ENCODE measurements at regions not wholly inside any gene's neighbourhood (a gene's known extent, or its start where the extent isn't known, plus 50 kb on each side); places are given as distances from the start of the nearest gene placed in this dataset.
"Not testable (repeated sequence)": the region's sequence is repeated elsewhere in the genome, so short reads cannot be mapped to it uniquely, and the experiment has no call there.

DNA sequence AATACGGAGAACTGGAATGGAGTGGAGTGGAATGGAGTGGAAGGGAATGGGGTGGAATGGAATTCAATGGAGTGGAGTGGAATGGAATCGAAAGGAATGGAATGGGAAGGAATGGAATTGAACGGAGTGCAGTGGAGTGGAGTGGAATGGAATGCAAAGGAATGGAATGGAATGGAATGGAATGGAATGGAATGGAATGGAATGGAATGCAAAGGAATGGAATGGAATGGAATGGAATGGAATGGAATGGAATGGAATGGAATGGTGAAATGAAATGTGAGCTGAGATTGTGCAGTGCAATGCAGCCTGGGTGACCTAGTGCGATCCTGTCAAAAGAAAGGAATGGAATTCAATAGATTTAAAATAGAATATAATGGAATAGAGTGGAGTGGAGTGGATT, 357.3 kb upstream of the WSB1 start:
- not testable (repeated sequence) for DNase-seq

DNA sequence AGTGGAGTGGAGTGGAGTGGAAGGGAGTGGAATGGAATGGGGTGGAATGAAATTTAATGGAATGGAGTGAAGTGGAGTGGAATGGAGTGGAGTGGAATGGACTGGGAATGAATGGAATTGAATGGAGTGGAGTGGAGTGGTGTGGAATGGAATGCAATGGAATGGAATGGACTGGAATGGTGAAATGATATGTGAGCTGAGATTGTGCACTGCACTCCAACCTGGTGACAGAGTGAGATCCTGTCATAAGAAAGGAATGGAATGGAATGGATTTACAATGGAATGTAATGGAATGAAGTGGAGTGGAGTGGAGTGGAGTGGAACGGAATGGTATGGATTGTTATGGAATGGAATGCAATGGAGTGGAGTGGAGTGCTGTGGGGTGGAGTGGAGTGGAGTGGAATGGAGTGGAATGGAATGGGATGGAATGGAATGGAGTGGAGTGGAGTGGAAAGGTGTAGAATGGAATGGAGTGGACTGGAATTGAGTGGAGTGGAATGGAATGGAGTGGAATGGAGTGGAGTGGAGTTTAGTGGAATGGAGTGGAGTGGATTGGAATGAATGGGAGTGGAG, 356.1 kb upstream of the WSB1 start:
- not testable (repeated sequence) for DNase-seq

DNA sequence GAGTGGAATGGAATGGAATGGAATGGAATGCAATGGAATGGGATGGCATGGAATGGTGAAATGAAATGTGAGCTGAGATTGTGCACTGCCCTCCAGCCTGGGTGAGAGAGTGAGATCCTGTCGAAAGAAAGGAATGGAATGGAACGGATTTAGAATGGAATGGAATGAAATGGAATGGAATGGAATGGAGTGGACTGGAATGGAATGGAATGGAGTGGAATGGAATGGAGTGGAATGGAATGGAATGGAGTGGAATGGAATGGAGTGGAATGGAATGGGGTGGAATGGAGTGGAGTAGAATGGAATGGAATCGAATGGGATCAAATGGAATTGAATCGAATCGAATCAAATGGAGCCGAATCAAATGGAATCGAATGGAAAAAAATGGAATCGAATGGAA, 354.2 kb upstream of the WSB1 start:
- not testable (repeated sequence) for DNase-seq

- DNase-seq = not testable (repeated sequence)
These were observed 353.3 kb upstream of the WSB1 start for GRCh38 chr17:26940587-26940986.

GRCh38 chr17:26962255-26963162, 331.4 kb upstream of the WSB1 start:
- no peak for DNase-seq

- DNase-seq = no peak
These were observed 330.8 kb upstream of the WSB1 start for GRCh38 chr17:26963163-26963503.

- DNase-seq = not testable (repeated sequence)
These were observed 327.9 kb upstream of the WSB1 start for GRCh38 chr17:26965898-26966624.

- DNase-seq = not testable (repeated sequence)
These were observed 327.2 kb upstream of the WSB1 start for GRCh38 chr17:26966625-26967179.

DNA sequence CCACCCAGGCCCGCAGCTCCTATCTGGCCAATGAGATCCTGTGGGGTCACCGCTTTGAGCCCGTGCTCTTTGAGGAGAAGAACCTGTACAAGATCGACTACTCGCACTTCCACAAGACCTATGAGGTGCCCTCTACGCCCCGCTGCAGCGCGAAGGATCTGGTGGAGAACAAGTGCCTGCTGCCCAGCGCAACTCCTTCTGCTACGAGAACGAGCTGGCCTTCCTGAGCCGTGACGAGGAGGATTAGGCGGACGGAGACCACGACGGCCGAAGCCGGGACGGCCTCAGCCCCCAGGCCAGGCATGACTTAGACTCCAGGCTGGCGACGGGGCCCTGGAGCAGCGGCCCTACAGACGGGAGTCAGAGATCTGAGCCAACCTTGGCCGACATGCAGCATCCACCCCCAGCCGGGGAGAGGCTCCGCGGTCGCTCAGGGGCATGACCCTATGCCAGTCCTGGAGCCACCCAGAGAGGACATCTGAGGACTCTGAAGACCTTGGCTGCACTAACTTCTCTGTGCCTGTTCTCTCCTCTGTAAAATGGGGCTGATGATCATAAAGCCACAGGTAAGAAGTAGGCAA, 312.0 kb upstream of the WSB1 start:
- not testable (repeated sequence) for DNase-seq

DNA sequence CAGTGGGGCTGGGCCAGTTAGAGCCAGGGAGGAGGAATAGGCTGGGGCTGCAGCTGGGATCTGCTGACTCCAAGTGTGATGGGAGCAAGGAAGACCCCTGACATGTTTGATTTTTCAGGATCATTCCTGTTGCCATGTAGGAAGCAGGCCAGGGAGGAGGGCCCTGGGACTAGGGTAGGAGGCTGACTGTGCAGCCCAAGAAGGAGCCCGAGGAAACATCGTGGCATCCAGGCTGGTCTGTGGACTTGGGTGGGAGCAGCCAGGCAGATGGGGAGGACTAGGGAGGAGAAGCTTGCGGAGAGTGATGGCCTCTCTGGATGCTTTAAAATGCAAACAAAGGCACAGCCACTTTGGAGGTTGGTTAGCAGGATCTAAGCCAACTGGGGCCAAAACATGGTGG, 311.4 kb upstream of the WSB1 start:
- not testable (repeated sequence) for DNase-seq

- not testable (repeated sequence) for DNase-seq
These were observed 306.1 kb upstream of the WSB1 start for GRCh38 chr17:26987851-26988250.

GRCh38 chr17:26994648-26995047, 299.3 kb upstream of the WSB1 start:
- DNase-seq = not testable (repeated sequence)

GRCh38 chr17:26996146-26996916, 297.6 kb upstream of the WSB1 start:
- not testable (repeated sequence) for DNase-seq

GRCh38 chr17:27007734-27008531, 286.0 kb upstream of the WSB1 start:
- not testable (repeated sequence) for DNase-seq

DNA sequence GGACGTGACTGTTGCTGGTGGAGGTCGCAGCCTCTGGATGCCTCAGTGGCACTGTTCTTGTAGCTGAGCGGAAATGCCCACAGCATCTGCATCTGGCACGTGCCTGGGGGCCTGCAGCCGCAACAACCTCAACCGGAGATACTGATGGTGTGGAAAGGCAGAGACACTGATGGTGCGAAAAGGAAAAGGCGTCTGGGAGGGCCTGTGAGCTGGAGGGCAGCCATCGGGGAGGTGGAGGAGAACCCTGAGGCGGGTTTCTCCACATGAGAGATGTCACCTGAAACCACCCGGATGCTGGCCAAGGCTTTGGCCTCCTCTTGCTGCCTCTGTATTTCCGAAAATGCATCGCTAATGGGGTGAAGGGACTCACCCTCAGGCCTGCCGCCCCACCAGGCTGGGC, 284.8 kb upstream of the WSB1 start:
- no peak for DNase-seq

GRCh38 chr17:27010138-27010537, 283.8 kb upstream of the WSB1 start:
- DNase-seq = not testable (repeated sequence)

DNA sequence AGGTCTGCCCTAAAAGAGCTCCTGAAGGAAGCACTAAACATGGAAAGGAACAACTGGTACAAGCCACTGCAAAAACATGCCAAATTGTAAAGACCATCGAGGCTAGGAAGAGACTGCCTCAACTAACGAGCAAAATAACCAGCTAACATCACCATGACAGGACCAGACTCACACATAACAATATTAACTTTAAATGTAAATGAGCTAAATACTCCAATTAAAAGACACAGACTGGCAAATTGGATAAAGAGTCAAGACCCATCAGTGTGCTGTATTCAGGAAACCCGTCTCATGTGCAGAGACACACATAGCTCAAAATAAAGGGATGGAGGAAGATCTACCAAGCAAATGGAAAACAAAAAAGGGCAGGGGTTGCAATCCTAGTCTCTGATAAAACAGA, 263.4 kb upstream of the WSB1 start:
- not testable (repeated sequence) for DNase-seq

GRCh38 chr17:27038676-27039075, 255.2 kb upstream of the WSB1 start:
- DNase-seq = no peak

DNA sequence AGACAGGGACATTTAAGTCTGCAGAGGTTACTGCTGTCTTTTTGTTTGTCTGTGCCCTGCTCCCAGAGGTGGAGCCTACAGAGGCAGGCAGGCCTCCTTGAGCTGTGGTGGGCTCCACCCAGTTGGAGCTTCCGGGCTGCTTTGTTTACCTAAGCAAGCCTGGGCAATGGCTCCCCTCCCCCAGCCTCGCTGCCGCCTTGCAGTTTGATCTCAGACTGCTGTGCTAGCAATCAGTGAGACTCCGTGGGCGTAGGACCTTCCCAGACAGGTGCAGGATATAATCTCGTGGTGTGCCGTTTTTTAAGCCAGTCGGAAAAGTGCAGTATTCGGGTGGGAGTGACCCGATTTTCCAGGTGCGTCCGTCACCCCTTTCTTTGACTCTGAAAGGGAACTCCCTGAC, 248.9 kb upstream of the WSB1 start:
- DNase-seq = not testable (repeated sequence)

DNA sequence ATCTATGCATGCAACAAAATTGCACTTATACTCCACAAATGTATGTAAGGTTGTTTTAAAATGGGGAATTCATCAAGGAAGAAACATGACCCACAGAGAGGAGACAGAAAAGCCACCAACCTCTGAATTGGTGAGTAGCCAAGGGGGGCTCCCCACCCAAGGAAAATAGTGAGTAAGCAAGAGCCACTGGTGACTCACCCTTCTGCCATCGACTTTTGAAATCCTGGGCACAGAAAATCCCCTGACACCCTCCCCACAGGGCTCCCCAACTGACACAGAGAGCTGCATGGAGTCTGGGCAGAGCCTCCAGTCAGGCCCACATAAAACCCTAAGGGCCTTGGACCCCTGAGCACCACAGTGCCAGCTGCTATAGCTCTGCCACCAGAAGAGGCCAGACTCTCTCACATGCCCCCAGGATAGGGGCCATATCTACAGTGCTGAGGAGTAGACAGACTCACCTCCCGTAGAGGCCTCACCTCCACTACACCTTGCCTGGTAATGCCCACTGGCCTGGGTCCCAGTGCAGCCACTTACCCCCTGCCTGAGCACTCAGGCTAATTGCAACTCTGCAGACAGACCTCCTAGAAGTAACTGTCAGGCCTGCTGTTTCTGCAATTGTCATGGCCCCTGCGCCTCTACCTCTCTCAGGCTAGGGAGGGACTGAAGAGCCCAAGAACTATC, 244.7 kb upstream of the WSB1 start:
- no peak for DNase-seq

DNA sequence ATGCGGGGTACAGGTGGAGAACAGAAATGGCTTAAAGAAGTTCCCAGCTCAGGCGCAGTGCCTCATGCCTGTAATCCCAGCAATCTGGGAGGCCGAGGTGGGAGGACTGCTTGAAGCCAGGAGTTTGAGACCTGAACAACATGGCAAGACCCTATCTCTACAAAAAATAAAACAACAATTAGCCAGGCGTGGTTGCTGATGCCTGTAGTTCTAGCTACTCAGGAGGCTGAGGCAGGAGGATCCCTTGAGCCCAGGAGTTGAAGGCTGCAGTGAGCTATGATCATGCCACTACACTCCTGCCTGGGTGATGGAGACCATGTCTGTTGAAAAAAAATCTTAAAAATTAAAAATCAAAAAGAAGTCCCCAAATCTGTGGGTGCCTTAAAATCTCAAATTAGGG, 228.3 kb upstream of the WSB1 start:
- no peak for DNase-seq

All from activated CD4-positive, alpha-beta T cell treated with anti-CD3 and anti-CD28 coated beads, Interleukin-2, amount 50 U/mL, for 4 hours (primary cell).